Fibroblast of mammary gland (primary cell): ENCODE measurements at regions not wholly inside any gene's neighbourhood (a gene's known extent, or its start where the extent isn't known, plus 50 kb on each side); places are given as distances from the start of the nearest gene placed in this dataset.

ENCODE experiments used
- DNase-seq: peaks from one replicate; pipeline ENCODE4 v3.0.0-alpha.2; 2010; ENCODE audit warnings: low read depth
- H3K4me3 ChIP-seq: 2 replicates; pipeline ENCODE4 v1.5.1; 2011; ENCODE audit warnings: low read depth, mild to moderate bottlenecking, low read length, moderate library complexity; ENCODE audit not compliant: control insufficient read depth
- CTCF ChIP-seq: conservative IDR thresholded peaks from 2 replicates; pipeline ENCODE4 v1.5.1; 2011; ENCODE audit warnings: low read depth, low read length, inconsistent platforms; ENCODE audit not compliant: control insufficient read depth, insufficient read depth

- H3K4me3 ChIP-seq = no peak overlapping the region
- TF ChIP-seq CTCF = no peak
- no peak for DNase-seq
Observed at GRCh38 chr6:156308604-156309003, 468.6 kb upstream of the ARID1B start.

GRCh38 chr6:156306531-156306930 lies 470.6 kb upstream of the ARID1B start:
- no peak overlapping the region for H3K4me3 ChIP-seq
- no peak for TF ChIP-seq CTCF

GRCh38 chr6:156283091-156283490 lies 494.1 kb upstream of the ARID1B start:
- DNase-seq = no peak
- H3K4me3 ChIP-seq = no peak overlapping the region
- no peak for TF ChIP-seq CTCF

More at GRCh38 chr6:156306531-156306930, 470.6 kb upstream of the ARID1B start:
- DNase-seq = no peak

GRCh38 chr6:156282087-156282486 lies 495.1 kb upstream of the ARID1B start:
- TF ChIP-seq CTCF = no peak
- DNase-seq = no peak

GRCh38 chr6:156281266-156281665 lies 495.9 kb upstream of the ARID1B start:
- H3K4me3 ChIP-seq = no peak overlapping the region
- no peak for DNase-seq
- TF ChIP-seq CTCF = no peak

More at GRCh38 chr6:156282087-156282486, 495.1 kb upstream of the ARID1B start:
- H3K4me3 ChIP-seq = no peak overlapping the region

DNA sequence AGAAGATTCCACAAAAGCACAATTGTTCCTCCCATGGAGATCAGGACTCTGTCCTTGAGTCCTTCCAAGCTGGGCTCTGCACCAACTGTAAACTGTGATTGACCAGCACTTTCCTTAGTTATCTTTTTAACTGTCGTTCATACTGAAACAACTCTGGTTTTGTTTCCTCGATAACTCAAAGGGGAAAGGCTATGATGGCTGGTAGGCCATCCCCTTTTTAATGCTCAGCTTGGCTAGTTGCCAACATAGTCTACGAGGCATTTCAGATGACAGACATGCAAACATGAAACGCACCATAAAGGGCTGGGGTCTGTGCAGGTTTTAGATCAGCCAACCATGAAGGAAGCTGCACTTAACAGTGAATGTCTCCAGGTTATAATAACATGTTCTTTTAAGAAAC lies 497.1 kb upstream of the ARID1B start:
- H3K4me3 ChIP-seq = no peak overlapping the region
- TF ChIP-seq CTCF = no peak
- DNase-seq = no peak
